ENCODE measurements at regions not wholly inside any gene's neighbourhood (a gene's known extent, or its start where the extent isn't known, plus 50 kb on each side); places are given as distances from the start of the nearest gene placed in this dataset.

DNA sequence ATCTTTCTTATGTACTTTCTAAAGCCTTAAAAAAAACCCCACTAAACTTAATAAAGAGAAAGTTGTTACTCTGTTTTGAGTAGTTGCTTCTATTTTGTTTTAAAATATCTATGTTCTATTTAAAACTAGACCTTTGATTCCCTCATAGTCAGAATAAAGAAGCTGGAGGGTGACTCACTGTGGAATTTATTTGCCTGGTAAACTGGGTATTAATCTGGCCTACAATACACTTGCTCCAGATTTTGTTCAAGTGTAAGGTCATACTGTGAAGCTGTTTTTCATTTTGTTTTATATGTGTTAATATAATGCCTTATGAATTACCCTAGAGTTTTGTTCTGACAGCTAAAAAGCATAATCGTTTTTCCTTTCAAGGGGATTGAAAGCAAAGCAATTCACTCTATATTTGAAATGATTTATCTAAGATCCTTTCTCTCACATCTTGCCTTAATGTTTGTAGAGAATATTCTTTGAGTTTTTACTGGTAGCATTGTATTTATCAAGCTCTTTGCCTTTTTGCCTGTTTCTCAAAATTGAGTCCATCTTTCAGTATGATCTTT is 277.4 kb upstream of the PITX2 start:
- DNase-seq, result no peak

DNA sequence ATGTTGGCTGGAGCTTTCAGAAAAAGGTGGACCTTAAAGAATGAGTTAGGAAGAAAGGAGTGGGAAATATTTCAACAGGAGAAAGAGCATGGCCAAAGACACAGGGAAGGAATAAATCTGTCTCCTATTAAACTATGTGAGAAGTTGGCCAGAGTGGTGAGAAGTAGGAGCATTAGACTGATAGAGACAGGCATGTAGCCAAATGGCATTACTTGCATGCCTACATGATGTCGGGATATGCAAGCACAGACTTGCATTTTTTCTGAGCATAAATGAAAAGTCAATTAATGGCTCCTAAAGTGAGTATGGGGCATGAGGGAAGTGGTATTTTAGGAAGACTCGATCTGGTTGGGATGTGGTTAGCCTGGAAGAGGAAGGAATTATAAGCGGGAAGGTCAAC is 279.6 kb upstream of the PITX2 start:
- DNase-seq, result no peak

DNA sequence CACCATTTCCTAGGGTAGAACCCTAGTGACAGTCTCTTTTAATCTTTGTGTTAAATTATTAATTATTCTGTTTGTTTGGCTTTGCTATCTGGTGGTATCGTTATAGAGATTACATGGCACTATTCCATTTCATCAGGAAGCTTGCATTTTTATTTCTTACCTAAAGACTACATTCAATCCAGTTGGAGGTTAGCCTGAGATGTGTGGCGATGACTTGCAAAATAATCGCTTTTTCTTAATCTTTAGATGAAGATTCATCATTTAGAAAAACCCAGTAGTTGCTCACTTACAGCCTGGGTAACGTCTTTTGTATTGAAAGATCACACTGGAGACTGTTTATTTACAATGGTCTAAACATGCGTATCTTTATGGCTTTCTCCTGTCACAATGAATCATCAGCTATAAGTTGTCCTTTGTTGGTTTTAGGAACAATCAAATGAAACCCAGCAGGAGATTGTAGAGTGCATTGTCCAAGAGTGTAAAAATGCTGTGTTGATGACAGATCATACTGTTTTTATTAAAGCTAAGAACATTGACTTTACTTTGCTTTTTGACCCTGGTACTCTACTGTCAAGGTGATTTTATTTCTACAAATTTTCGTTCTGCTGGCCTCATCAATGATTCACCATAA is 281.7 kb upstream of the PITX2 start:
- no peak for DNase-seq

DNA sequence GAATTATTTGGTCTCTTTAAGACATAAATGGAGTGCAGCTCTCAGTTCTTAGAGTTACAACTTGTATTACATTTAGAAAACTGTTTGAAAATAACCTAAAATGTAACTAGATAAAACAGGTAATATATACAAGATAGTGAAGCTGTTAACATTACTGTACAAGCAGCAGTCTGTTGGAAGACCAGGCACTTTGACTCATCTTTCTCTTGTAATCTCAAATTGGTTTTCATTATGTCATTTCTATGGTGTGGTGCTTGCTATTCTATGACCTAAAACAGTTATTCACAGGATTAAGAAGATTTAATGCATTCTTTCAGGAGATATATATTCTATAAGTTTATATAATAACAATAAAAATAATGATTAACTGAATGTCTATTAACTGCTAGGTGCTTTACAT is 282.5 kb upstream of the PITX2 start:
- DNase-seq, result no peak

DNA sequence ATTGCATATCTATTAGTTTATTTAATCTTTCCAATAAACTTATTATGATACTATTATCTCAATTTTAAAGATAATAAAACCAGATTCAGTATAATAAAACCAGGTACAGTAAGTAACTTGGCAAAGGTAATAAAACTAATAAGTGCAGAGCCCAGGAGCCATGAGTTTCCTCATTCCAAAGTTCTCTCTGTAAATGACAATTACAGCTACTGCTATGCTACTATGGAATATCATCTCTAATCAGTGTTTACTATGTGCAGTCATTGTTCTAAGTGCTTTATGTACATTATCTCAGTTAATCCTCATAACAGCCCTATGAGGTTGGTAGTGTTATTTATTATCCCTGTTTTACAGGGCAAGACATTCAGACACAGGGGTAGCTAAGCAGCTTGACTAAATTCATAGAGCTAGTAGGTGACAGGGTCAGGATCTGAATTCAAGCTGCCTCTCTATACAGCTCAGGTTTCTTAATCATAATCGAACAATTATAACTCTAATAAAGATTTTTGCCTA is 285.0 kb upstream of the PITX2 start:
- no peak for DNase-seq

DNA sequence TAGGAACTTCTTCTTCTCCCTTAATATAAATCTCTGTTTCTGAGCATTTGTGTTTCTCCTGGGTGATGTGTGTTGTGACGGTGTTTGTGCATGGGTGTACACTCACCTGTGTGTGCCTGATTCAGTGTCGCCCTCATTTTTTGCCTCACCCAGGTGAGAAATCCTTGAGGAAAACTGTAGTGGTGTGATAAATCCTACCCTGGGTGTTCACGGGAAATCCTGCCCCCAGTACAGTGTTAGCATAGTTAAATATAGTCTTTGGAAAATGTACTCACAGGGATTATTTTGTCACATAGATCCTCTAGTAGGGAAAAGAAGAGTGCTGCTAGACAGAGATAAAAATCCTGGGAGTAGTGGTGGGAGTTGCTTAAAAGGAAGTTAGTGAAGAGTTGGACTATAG is 291.9 kb upstream of the PITX2 start:
- DNase-seq, result no peak

DNA sequence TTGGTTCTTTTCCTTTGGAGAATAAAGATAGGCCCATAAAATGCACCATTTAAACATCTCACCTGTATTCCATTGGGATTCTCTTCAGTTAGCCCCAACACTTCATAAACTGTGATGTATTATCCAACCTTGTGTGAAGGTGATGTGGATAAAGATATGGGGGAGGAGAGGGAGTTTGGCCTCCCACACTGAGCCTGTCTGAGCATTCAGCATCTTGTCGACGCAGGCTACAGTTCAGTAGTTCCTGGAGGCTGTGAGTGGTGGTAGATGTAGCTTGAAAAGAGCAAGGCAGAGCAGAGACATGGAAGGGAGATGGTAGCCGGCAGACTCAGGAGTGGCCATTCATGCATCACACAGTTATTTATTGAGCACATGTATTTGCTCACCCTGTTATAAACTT is 292.4 kb upstream of the PITX2 start:
- no peak for DNase-seq

DNA sequence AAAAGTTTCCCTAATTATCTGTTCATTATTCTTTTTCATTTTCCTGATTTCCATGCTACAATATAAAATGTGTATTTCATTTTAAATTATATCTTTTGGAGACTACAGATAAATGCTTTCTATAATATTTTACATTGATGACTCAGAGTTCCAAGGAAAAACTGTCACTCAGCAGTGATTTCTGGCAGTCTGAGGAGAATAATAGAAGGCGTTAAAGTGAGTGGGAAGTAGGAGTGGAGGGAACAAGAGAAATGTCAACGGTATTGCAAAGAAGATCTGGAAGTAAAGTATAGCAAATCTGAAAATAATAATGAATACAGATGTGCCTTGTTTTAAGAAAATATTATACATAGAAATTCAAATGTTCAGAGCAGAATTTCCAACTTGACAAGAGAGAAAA is 293.6 kb upstream of the PITX2 start:
- DNase-seq, result no peak

DNA sequence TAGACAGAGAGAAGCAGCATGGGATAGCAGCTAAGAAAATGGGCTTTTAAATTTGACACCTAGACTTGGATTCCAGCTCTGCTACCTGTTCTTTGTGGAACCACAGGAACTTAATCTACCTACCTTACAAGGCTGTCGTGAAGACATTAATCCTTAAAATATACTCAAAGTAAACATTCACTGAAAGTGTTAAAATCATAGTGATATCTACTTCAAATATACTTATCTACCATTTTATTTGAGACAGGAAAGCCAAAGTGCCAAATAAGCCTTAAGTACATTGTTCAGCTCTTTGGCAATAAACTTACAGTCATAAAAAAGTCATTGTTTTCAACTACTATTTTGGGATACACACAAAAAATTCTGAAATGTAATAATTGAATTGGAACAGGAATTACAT is 295.0 kb upstream of the PITX2 start:
- DNase-seq, result no peak

DNA sequence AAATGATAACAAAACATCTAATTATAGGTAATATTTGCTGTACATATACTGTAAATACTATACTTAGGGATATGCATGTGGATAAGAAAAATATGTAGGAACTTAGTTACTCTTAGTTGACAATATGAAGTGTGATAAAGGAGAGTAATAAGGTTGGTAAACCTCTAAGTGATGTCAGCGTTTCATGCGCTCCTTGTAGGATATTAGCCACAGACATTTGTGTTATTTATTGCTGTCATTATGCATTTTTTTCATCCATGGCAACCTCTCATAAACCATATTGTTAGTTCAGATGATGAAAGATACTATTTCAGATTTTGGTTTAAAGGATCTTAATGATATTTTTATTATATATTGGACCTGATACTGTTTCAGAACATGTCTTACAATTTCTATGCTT is 298.1 kb upstream of the PITX2 start:
- DNase-seq, result no peak

DNA sequence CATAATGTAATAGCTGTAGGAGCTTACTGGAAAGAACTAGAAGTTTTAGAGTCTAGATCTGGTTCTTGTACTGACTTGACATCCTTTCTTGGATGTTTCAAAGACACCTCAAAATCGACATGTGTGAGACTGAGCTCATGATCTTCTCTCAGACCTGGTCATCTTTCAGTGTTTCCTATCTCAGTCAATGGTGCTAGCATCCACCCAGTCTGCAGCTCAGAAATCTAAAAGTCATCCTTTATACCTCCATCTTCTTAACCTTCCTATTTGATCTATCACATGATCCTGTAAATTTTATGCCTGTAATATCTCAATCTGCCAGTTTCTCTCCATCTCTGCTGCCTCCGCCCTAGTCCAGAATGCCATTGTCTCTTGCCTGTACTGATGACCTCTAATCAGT is 301.9 kb upstream of the PITX2 start:
- DNase-seq, result no peak

DNA sequence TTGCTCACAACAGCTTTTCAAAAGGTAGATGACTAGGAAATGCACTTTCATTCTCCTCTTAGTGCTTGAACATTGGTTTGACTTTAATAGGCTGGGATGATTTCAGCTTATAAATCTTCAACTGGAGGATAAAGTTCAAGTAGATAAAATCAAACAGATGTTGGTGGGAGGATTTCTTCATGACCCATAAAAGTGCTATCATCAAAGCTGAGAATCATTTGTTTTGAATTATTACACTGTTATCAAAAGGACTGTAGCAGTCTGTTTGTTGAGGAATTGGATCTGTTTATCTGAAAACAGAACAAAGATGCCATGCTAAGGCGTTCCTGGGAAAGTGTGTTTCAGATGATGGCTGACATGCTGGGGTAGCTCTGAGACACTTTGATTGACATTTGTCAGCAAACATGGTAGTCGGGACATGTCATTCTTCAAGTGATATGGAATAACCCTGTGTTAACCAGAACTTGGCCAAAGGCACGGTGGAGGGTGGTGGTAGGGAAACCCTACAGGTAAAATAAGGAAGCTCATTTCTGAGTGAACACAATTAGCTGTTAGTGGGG is 304.0 kb upstream of the PITX2 start:
- no peak for DNase-seq

DNA sequence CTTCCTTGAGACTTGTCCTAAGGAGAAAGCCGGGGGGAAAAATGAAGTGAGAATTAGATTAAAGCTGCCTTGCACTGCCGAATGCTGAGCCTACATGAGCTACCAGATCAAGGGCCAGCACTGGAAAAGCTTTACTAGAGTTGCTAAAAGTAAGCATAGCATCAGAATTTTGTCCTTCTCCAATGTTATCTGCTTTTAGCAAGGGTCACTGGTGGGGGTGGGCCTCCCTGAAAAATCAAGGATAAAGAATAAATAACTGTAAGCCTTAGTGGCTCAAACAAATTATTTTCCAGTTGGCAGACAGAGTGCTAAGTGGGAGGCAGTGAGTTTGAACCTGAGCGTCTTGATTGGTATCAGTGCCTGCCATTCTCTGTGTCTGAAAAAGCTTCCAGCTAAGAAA is 310.5 kb upstream of the PITX2 start:
- DNase-seq, result no peak

DNA sequence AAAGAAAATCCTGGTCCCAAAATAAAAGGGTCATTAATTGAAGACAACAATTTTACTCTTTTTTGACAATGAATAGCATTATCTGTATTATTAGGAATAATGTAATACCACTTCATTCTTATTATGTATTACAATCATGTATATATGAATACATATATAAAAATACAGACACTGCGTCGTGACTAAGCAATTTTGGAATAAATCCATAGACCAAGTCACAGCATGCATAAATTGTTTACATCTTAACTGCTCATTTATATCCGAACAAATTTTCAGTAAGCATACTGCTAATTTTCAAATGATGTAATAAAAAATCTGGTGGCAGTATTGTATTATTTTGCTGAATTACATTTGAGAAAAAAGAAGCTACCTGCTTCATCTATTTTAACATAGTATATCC is 321.6 kb upstream of the PITX2 start:
- DNase-seq, result no peak

DNA sequence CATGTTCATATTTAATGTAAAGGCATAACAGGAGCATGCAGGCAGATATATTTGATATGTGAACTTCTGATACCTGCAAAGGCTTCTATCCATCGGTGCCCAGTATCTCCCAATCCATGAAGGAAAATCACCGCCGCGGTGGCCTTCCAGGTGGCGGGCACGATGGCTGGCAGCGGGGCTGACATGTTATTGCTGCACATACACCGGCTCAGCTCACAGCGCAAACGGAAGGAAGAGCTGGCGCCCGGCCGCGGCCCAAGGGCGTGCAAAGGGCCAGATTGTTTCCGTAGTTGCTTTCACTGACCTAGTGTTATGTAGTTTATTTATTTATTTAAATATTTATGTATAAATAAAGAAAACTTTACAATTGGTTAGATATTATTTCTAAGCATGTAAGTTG is 322.7 kb upstream of the PITX2 start:
- DNase-seq, result no peak

DNA sequence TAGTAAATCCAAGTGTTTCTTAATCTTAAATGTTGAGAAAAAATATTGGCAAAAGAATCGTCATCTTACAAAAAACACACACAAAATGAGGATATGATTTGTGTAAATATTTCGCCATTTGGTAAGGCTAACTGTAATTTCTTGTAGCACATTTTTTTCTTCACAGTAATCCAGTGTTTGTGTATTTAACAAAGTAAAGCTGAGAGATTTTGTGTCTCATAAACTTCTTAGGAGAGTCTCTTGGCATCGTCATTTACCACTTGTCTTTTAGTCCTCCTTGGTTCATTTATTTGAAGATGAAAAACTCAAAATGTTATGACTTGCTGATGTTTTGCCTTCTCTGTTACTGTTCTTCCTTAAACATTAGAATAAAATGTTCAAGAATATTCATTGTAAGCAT is 326.7 kb upstream of the PITX2 start:
- DNase-seq, result no peak

DNA sequence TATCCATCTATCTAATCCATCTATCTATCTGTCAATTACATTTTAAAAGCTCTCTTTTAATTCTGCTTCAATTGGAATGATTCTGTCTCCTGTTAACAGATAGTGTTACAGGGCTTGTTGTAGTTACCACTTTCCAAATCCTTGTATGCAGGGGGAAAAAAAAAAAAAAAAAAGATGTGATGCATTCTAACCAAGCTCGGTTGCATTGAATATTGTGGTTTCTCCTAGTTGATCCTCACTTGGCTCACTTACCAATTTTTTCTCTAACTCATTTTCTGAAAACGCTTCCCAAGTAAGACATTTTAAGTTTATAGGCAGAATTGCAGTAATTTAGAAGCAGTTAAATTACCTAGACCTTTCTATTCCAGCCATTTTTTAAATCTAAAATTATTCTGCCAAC is 327.9 kb upstream of the PITX2 start:
- DNase-seq, result no peak

DNA sequence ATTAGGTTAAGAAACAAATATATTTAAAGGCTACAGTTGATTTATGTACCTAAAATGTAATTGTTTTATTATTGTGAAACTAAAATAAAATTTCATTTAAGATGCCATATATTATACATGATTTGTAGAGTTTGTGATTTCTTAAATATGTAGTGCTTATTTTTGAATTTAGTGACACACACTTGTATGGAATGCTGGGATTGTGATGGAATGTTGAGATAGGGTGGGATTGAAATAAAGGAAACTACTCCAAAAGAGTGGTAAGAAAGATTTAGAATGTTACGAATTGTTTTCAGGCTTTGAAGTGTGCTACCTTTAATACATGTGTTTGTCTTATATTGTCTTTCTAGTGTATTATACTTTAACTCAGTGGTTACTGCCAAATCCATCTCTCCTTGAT is 330.3 kb upstream of the PITX2 start:
- no peak for DNase-seq

DNA sequence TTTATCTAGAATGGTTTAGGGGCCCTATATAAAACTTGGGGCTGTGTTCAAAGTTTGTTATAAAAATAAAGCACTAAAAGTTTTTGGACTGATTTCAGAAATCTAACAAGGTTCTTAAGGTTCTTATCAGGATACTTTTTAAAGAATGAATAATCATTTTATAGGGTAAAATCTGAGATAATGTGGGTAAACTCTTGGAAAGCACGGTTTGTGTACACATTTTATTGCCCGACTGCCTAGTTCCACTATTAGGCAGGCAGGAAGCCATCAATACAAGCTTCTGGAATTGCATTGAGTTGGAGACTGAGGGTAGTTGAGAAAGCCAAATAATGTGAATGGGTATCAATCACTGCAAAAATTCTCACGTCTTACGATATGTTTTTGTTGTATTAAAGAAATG is 331.0 kb upstream of the PITX2 start:
- DNase-seq, result no peak

DNA sequence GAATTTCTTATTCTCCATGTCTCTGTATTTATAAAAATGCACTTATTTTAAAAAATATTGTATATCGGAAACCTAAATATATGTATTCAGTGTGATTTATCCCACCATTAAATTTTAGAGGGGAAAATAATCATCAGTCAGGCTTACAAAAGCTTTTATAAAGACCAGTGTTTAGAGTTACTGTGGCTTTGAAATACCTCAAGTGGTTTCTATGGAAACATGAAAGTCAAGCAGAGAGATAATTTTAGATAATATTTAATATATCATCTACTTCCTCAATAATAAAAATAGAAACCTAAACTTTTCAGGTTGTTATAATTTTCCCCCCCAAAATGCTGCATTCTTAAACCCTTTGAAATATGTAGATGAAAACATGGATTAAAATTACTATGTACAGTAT is 332.9 kb upstream of the PITX2 start:
- no peak for DNase-seq

DNA sequence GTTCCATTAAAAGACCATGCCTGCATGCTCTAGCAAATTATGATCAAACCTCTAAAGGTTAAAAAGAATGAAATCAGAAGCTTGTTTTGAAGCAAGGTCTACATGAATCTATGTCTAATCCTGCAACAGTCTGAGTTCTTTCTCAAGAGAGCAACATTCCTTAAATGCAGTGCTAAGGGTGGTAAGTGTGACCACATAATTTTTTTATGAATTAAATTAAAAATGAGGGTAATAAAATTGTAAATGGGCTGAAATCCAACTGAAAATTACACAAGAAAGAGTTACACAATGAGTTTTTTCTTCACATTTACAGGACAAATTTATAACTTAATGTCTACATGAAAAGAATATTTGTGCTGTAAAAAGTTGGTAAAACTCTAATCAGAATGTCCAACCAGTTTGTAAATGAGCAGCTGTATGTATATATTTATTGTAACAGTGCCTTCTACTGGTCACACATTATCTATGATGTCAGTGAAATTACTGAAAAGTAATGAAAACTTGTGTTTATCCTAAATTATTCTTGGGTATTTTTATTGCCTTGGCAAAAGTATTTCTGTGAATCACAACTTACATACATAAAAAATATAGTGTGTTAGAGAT is 336.3 kb upstream of the PITX2 start:
- no peak for DNase-seq

DNA sequence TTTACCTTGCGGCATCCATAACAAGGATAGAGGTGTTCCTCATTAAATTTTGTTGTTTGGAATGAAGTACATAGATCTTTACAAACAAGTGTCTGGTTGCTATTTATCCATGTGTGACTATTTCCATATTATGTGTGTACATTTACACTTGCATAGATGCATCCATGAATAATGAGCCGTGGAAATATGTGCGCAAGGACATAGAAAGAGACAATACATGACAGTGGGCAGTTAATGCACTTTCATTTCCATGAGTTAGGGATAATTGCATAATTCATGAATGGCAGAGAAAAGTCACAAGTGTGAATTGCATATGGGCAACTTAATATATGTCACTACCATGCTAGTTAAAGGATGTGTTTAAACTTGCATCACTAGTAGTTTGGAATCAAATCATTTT is 338.2 kb upstream of the PITX2 start:
- no peak for DNase-seq

DNA sequence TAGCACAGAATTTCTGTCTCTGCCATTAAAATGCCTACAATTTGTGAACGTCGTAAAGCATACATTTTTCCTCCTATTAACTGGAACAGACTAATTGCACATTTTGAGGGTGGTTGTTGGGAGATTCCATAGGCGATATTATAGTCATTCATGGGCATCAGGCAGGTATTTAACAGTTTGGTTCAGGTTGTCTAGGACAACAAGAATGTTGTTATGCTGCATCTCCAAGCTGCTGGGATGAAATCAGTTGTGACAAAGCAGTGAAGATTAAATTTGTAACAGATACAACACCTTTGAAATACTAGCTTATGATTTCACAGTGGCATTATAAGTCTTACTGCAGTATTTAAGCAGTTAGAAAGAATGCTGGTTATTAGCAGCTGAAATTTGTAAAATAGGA is 339.7 kb upstream of the PITX2 start:
- no peak for DNase-seq

DNA sequence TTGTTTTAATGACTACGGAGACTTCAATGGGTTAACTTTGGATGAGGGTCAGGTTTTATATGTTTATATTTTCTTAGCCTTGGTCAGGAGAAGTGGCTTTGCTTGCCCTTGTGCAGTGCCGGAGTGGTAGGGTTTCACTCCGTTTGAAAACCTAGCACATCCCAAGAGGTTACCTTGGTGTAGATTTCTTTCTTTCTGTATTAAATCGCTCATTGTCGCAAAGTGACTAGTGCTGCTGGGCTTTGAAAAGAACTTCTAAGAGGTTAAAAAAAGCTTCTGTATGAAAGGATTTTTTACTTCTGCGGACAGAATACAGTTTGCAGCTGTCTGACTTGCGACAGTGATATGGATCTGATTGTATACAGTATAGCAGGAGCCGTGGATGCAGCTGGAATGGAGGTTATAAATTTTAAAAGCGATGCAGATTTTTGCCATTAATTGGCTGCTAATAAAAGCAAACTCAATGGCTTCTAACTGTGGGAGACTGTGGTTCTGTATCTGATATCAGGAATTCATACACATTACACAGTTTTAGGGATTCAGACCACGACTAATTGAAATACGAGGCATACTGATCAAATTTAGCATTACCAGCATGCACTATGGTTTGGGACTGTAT is 340.9 kb upstream of the PITX2 start:
- DNase-seq, result no peak
